ENCODE measurements at regions not wholly inside any gene's neighbourhood (a gene's known extent, or its start where the extent isn't known, plus 50 kb on each side); places are given as distances from the start of the nearest gene placed in this dataset.

GRCh38 chr20:22878166-22878565 is 156.9 kb upstream of the SSTR4 start:
- Histone ChIP-seq H3K36me3 (no peaks in the 10 kb centered on the region), H3K9me3 (no peaks in the 10 kb centered on the region), H3K27me3 (no peaks in the 10 kb centered on the region), H3K4me3 (ENCODE audit: low read depth, low read length) (no peak overlapping the region), H3K4me1 (no peaks in the 10 kb centered on the region)
- TF ChIP-seq, protein P1, sequence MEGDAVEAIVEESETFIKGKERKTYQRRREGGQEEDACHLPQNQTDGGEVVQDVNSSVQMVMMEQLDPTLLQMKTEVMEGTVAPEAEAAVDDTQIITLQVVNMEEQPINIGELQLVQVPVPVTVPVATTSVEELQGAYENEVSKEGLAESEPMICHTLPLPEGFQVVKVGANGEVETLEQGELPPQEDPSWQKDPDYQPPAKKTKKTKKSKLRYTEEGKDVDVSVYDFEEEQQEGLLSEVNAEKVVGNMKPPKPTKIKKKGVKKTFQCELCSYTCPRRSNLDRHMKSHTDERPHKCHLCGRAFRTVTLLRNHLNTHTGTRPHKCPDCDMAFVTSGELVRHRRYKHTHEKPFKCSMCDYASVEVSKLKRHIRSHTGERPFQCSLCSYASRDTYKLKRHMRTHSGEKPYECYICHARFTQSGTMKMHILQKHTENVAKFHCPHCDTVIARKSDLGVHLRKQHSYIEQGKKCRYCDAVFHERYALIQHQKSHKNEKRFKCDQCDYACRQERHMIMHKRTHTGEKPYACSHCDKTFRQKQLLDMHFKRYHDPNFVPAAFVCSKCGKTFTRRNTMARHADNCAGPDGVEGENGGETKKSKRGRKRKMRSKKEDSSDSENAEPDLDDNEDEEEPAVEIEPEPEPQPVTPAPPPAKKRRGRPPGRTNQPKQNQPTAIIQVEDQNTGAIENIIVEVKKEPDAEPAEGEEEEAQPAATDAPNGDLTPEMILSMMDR (IDR thresholded peaks at IDR 0.05; ENCODE audit: low read depth, low read length), result no peak
- no peak for DNase-seq

DNA sequence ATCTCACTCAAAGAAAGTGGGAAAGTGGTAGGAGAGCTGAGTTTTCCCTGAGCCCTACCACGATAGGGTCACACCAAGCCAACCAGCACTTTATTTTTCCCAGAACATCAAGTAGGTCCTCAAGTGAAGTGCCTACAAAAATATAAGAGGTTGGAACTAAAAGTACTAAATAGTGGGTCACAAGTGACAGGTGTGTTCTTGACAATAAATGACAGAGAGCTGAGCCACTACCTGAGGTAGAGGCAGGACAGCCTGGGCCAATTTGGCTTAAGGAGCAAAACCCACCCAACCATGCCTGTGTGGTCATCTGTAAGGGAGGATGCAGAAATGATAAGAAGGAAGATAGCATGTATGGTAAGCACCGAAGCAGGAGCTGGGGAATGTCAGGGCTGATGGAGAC is 154.8 kb upstream of the SSTR4 start:
- Histone ChIP-seq H3K9me3 (no peaks in the 10 kb centered on the region), H3K27me3 (no peaks in the 10 kb centered on the region), H3K4me3 (ENCODE audit: low read depth, low read length) (no peak overlapping the region), H3K4me1 (no peaks in the 10 kb centered on the region), H3K36me3 (no peaks in the 10 kb centered on the region)
- DNase-seq, result no peak
- TF ChIP-seq, protein P1 (IDR thresholded peaks at IDR 0.05; ENCODE audit: low read depth, low read length), result no peak

DNA sequence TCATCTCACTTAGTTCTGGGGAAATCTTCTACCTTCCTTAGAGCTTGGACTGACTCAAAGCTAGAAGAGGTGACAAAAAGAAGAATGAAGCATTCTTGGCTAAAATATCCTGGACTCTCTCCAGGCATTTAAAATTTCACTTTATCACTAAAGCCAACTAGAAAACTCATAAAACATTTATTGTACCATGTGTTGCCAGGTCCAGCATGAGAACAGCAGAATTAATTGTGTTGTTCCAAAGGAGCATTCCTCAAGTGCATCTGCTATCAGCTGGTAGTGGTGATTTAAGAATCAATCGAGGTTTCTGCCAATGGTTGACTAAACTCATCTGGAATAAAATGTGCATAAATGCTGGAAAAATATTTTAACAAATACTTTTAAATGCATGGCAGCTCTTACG is 147.3 kb upstream of the SSTR4 start:
- Histone ChIP-seq H3K36me3 (no peaks in the 10 kb centered on the region), H3K4me3 (ENCODE audit: low read depth, low read length) (no peak overlapping the region), H3K4me1 (no peaks in the 10 kb centered on the region), H3K27me3 (no peaks in the 10 kb centered on the region), H3K9me3 (no peaks in the 10 kb centered on the region)
- TF ChIP-seq, protein P1 (IDR thresholded peaks at IDR 0.05; ENCODE audit: low read depth, low read length), result no peak
- no peak for DNase-seq

- Histone ChIP-seq H3K4me3 (ENCODE audit: low read depth, low read length) (no peak overlapping the region), H3K27me3 (no peaks in the 10 kb centered on the region), H3K9me3 (no peaks in the 10 kb centered on the region), H3K36me3 (no peaks in the 10 kb centered on the region), H3K4me1 (no peaks in the 10 kb centered on the region)
- DNase-seq, result no peak
- TF ChIP-seq, protein P1 (IDR thresholded peaks at IDR 0.05; ENCODE audit: low read depth, low read length), result no peak
Measured at GRCh38 chr20:22890594-22891300, 144.4 kb upstream of the SSTR4 start.

- Histone ChIP-seq H3K4me3 (ENCODE audit: low read depth, low read length) (no peak overlapping the region), H3K9me3 (no peaks in the 10 kb centered on the region), H3K36me3 (no peaks in the 10 kb centered on the region), H3K4me1 (no peaks in the 10 kb centered on the region), H3K27me3 (no peaks in the 10 kb centered on the region)
- TF ChIP-seq, protein P1 (IDR thresholded peaks at IDR 0.05; ENCODE audit: low read depth, low read length), result no peak
- no peak for DNase-seq
Measured at GRCh38 chr20:22901164-22901563, 133.9 kb upstream of the SSTR4 start.

DNA sequence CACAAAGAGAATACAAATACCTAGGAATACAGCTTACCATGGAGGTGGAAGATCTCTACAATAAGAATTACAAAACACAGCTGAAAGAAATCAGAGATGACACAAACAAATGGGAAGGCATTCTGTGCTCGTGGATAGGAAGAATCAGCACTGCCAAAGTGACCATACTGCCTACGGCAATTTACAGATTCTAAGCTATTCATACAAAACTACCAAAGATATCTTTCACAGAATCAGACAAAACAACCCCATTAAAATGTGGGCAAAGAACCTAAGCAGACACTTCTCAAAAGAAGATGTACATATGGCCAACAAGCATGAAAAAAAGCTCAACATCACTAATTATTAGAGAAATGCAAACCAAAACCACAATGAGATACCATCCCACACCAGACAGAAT is 133.2 kb upstream of the SSTR4 start:
- Histone ChIP-seq H3K27me3 (no peaks in the 10 kb centered on the region), H3K4me1 (no peaks in the 10 kb centered on the region), H3K36me3 (no peaks in the 10 kb centered on the region), H3K9me3 (no peaks in the 10 kb centered on the region), H3K4me3 (ENCODE audit: low read depth, low read length) (no peak overlapping the region)
- TF ChIP-seq, protein P1 (IDR thresholded peaks at IDR 0.05; ENCODE audit: low read depth, low read length), result no peak
- no peak for DNase-seq
